Amygdala (tissue), 56 donors: ENCODE measurements at regions not wholly inside any gene's neighbourhood (a gene's known extent, or its start where the extent isn't known, plus 50 kb on each side); places are given as distances from the start of the nearest gene placed in this dataset.

ENCODE experiments used
- DNase-seq, 56 donors: peaks; one replicate each; lab custom pipeline; 2025; lab: John Stamatoyannopoulos, UW

DNA sequence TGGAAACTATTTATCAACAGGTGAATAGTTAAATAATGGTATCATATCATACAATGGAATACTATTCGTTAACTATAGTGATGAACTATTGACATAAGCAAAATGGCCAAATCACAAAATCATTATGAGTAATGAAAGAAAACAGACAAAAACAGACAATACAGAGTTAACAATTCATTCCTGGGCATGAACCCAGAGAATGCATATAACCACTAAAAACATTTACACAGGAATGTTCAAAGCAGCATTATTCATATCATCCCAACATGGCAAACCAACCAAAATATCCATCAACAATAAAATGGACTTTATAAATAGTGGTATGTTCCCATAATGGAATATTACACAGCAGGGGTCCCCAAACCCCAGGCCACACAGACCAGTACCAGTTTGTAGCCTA, 131.2 kb upstream of the CYP1B1 start:
- no peak for DNase-seq

DNA sequence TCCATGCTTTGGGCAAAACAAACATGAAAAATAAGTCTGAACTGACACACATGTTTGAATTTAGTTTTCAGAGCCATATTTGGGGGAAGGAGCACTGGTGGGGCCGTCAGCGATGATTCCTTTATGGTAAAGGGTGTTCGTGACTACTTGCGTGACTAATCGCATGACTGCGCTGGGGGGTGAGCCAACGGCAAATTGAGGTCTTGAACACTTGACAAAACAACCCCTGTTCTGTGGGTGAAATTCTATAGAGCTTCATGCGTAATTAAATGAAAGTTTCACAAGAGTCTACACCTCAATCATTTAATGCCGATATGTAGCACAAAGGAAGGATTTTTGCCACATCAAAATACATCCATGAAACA, 127.5 kb upstream of the CYP1B1 start:
- DNase-seq, result no peak

GRCh38 chr2:38202713-38203445, 126.9 kb upstream of the CYP1B1 start:
- no peak for DNase-seq

DNA sequence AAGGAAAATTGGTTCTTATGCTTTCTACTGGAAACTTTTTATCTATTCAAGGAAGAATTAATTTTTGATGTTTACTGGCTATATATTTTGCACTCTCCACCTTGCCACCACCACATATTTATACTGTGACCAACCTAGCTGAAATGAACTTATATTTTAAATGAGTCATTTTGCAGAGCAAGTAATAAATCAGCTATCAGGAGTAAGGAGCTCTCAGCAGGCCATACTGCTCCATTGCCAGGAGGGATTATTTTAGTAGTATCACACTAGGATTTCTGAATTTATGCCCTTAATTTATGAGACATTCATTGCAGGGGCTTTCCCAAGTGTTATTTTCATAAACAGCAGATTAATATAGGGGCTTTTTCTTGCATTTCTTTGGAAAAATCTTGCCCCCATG, 125.8 kb upstream of the CYP1B1 start:
- no peak for DNase-seq

GRCh38 chr2:38200598-38200997, 124.6 kb upstream of the CYP1B1 start:
- DNase-seq, result no peak

DNA sequence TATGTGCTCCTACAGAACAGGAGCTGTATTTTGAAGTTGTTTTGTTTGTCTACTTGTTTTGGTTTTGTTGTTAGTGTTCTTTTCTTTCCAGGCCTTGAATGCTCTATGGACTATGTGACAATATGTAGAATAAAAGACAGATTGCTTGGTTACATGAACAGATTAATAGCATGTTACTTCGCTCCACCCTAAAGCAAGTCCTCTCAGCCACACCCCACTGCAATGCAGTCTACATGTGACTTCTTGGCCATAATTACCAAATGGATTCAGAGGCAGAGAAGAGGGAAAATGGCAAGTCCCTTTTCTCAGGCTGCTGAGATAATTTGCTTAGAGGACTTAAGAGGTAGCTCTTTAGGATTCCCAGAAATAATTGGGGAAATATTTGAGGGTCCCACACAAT, 123.2 kb upstream of the CYP1B1 start:
- DNase-seq, result no peak

DNA sequence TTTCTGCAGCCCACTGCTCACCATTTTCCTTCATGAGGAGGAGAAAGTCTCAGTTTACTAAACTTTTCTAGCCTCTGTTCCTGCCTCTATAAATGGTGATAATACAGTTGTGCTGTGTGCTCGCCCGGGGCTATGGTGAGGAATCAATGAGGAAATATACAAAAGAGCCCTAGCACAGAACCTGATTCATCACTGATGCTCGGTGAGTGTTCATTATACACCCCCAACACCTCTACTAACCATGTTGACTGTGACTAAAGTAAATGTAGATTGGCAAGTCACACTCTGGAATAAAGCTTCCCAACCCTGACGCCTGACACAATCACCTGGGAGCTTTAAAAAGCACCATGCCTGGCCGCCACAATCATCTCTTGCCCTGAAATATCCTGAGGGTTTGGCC, 118.8 kb upstream of the CYP1B1 start:
- DNase-seq, result no peak

DNA sequence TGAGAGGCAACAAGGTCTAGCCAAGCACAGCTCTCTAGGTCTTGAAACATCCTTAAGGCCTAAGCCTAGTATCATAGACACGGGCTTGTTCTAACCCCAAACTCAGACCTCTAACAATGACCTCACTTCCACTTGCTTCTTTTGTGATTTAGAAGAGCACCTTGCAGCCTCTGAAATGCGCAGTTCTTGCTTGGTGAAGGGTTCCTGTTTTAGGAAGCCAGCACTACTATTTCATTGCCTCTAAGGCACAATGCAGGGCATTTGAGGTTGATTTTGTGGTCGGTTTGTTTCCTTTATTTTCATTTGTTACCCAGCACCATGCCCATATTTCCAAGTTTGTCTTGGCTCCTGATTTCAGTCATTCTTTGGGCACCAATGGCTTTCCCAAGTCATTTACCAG, 117.0 kb upstream of the CYP1B1 start:
- DNase-seq, result no peak

- DNase-seq, result no peak
Observed at GRCh38 chr2:38192046-38192445, 116.1 kb upstream of the CYP1B1 start.

GRCh38 chr2:38191516-38191915, 115.6 kb upstream of the CYP1B1 start:
- DNase-seq, result no peak

DNA sequence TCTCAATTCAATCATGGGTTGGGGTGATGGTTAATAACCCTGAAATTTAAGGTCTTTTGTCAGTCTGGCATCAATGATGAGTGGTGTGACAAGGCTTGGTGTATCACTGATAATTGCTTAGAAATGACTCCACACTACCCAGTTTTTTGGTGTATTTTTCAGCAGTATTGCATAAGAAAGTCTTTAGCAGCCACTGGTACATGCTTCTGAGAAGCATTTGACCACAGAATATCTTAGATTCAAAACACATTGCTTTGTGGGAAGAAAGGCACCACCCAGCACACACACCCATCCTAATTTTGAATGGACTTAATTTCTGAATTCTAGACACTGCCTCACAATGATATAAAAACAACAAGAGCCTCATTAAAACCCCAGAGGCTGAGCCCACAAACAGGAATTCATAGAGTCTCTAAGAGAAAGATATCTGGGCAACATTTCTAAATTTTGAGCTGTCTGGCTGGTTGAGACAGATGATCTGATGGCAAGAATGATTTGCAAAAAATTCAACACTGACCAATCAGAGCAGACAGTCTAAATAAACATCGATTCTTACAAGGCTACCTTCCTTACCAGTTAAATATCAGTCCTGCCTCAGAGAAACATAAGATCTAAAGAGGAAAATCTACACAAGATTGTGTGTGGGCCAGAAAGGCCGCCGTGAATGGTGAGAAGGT, 114.7 kb upstream of the CYP1B1 start:
- DNase-seq, result no peak

GRCh38 chr2:38187541-38188011, 111.6 kb upstream of the CYP1B1 start:
- DNase-seq, result no peak

- no peak for DNase-seq
Observed at GRCh38 chr2:38185012-38185491, 109.1 kb upstream of the CYP1B1 start.

- no peak for DNase-seq
Observed at GRCh38 chr2:38182492-38183003, 106.6 kb upstream of the CYP1B1 start.

- no peak for DNase-seq
Observed at GRCh38 chr2:38181806-38182491, 106.0 kb upstream of the CYP1B1 start.

GRCh38 chr2:38180754-38181153, 104.8 kb upstream of the CYP1B1 start:
- DNase-seq, result no peak

DNA sequence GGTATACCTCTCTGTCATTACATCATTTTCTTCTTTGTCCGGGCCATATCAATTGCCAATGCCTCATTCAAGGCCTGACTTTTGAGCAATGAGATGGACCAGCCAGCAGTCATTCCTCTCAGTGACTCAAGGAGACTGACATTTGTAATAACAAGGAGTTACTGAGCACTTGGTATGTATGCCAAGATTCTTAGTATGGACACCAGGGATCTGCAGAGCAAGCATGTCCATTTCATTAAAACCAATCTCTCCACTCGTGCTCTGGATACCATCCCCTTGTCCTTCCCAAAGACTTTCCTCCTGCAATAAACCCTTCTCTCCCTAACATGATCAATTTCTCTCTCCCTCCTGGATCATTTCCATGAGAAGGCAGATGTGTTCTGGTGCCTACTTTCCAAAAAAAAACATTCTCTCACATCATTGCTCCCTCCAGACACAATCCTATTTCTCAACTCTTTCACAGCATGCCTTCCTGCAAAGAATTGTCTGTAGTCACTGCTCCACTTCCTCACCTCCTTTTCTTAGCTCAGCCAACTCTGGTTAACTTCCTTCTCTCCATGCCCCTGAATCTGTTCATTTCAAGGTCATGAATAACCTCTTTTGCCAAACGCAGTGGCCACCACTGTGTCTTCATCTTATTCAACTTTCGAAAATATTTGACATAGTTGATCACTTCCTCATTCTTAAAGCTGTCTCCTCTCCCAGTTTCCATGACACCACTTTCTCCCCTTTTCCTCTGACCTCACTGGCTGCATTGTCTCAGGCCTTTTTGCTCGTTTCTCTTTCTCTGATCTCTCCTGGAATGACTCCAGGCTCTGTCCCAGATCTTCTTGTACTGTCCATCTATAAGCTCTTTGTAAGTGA, 102.8 kb upstream of the CYP1B1 start:
- no peak for DNase-seq

DNA sequence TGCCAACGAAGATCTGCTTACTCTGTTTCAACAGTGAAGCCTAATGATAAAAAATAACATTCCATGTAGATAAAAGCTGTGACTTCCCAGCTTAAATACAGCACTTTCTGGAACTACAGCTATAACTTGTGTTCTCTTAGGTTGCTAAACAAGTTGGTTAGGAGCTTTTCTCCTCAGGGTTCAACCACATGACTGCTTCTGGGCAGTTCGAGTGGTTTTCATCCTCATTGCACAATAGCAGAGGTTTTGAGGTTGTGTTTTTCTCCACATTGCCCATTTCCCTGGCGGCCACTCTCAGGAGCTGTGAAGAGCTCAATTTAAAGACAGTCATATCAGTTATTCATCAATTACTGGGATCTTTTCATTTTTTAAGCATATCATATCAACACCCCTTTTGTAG, 102.2 kb upstream of the CYP1B1 start:
- DNase-seq, result peak in 5 of 56 donors; percentile 5 to 34 (median 9)

DNA sequence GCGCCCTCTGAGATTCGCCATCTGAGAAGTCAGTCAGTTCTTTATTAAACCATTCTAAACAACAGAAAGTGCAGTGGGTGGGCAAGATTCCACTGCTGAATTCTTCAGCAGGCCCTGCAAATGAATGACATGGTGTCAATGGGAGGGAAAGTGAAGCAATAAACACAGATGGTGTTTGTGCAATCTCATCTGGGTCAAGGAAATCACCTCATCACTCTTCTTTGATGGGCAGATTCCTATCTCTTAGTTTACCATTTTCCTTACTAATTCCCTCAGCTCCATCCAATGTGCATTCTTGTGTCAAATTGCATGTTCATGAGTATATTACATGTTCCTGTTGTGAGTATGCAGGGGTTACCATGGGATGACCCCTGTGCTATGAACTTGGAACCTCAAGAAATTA, 100.7 kb upstream of the CYP1B1 start:
- no peak for DNase-seq

DNA sequence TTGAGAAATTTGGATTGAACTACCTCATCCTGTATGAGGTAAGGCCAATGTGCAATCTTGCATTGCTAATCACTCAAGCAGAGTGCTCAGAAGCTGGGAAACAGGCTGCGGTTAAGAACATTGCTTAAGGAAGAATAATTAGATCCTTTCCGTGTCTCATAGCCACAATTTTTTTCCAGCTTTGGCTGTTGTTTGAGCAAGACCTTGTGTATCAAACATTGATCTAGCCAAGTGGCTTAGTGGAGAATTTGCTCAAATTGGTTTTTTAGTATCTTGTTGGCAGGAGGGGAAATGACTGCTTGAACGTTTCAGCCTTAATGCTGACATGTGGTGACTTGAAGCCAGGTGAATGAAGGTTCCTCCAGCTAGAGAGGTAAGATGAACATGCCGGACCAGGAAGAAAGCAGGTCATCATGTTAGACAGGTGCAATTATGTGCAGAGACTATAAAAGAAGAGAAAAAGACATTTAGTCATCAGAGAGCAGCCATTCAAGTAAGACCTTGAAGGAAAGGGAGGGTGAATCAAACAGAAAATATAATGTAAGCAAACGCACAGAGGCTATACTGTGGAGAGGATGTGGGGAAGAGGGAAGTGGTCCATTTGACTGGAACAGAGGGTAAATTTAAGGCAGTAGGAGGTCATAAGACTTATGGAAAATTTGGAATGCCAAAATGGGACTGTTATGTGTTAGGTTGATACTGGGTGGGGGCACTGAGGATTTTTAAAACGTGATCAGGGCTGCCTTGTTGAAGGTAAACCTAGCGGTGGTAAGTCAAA, 98.9 kb upstream of the CYP1B1 start:
- no peak for DNase-seq
